WERI-Rb-1 (cell line): ENCODE measurements at regions not wholly inside any gene's neighbourhood (a gene's known extent, or its start where the extent isn't known, plus 50 kb on each side); places are given as distances from the start of the nearest gene placed in this dataset.

Experiments
- DNase-seq: peaks from one replicate; pipeline ENCODE4 v3.0.0-alpha.2; 2020
- H3K27ac ChIP-seq: fragments of 250-450 bp; sonication (Bioruptor Pico); 2 replicates; pipeline ENCODE4 v1.5.1; 2020; ENCODE audit warnings: mild to moderate bottlenecking, moderate library complexity
- H3K27me3 ChIP-seq: fragments of 250-450 bp; sonication (Bioruptor Pico); 2 replicates; pipeline ENCODE4 v1.5.1; 2021; ENCODE audit warnings: mild to moderate bottlenecking, low read depth, moderate library complexity; ENCODE audit not compliant: insufficient read depth, severe bottlenecking
- H3K36me3 ChIP-seq: fragments of 250-450 bp; sonication (Bioruptor Pico); 2 replicates; pipeline ENCODE4 v1.5.1; 2020; ENCODE audit warnings: mild to moderate bottlenecking, moderate library complexity
- H3K4me3 ChIP-seq: 2 replicates; pipeline ENCODE4 v1.5.1; 2011; ENCODE audit warnings: low read depth, mild to moderate bottlenecking, control low read depth, low read length
- H3K9me3 ChIP-seq: fragments of 250-450 bp; sonication (Bioruptor Pico); 2 replicates; pipeline ENCODE4 v1.5.1; 2021; ENCODE audit warnings: mild to moderate bottlenecking, moderate library complexity; ENCODE audit not compliant: severe bottlenecking
- TF ChIP-seq, protein P1 (sequence below): IDR thresholded peaks from 2 replicates; pipeline ENCODE4 v1.5.1; 2011; ENCODE audit warnings: low read depth, mild to moderate bottlenecking, control low read depth, inconsistent platforms, low read length

DNA sequence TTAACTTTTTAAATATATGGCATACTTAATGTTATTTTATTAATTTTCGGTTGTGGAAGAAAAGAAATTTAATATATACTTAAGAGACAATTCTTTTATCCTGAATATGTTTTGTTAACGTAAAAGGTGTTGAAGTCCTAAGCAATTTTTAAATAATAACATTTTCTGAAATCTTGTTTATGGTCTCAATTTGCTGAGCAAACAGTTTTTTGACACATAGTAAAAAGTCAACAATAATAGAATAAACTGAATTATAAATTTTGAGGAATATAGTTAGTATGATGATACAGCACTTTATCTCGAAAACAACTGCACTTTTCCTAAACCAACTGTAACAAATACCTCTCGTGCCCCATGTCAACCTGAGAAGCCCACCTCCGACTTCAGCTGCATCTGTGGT is 229.8 kb upstream of the TARS1 start:
- H3K4me3 ChIP-seq = no peak overlapping the region
- TF ChIP-seq, protein P1, sequence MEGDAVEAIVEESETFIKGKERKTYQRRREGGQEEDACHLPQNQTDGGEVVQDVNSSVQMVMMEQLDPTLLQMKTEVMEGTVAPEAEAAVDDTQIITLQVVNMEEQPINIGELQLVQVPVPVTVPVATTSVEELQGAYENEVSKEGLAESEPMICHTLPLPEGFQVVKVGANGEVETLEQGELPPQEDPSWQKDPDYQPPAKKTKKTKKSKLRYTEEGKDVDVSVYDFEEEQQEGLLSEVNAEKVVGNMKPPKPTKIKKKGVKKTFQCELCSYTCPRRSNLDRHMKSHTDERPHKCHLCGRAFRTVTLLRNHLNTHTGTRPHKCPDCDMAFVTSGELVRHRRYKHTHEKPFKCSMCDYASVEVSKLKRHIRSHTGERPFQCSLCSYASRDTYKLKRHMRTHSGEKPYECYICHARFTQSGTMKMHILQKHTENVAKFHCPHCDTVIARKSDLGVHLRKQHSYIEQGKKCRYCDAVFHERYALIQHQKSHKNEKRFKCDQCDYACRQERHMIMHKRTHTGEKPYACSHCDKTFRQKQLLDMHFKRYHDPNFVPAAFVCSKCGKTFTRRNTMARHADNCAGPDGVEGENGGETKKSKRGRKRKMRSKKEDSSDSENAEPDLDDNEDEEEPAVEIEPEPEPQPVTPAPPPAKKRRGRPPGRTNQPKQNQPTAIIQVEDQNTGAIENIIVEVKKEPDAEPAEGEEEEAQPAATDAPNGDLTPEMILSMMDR = no peak
- H3K27ac ChIP-seq = no peak overlapping the region
- no peak for DNase-seq
- H3K36me3 ChIP-seq = no peaks in the 10 kb centered on the region
- peaks cover 2% of the 10 kb centered on the region for H3K9me3 ChIP-seq
- H3K27me3 ChIP-seq = peaks cover 82% of the 10 kb centered on the region

DNA sequence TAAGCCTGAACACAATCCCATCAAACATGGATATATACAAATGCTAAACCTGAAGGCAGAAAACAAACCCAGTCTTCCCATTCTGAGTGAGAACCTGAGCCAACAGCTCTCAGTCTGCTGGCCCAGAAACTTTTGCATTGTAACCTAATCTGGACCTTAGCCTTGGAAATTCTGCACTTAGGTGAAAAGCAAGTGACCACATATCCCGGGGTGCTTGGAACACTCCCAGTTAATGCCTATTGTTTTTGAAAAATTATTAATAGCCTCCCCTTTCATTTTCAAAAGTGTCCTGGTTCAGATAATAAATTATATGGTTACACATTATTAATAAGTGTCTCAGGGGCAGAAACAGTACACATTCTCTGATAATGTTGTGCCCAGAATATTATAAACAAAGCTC is 228.3 kb upstream of the TARS1 start:
- TF ChIP-seq, protein P1 = no peak

DNA sequence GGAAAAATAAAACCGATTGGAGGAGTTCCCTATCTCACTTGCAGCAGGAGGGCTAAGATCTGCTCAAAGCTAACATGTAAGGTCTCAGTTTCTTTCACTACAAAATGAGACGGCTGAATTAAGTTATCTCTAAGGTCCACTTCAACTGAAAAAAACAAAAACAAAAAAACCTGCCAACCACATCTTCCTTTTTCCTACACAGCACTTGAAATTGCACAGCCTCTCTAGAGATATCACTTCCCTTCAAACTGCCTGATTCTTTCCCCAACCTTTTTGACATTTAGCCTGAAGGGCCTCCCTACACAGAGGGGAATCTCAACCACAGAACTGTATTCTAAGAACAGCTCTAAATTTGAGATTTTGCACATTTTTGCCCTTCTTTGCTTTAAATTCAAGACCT is 227.9 kb upstream of the TARS1 start:
- no peak overlapping the region for H3K27ac ChIP-seq
- DNase-seq = no peak
- TF ChIP-seq, protein P1 = no peak
- H3K27me3 ChIP-seq = peaks cover 78% of the 10 kb centered on the region
- no peaks in the 10 kb centered on the region for H3K36me3 ChIP-seq
- H3K4me3 ChIP-seq = no peak overlapping the region
- H3K9me3 ChIP-seq = peaks cover 1% of the 10 kb centered on the region

More for the DNA sequence above, 228.3 kb upstream of the TARS1 start:
- Histone ChIP-seq H3K27ac (no peak overlapping the region), H3K36me3 (no peaks in the 10 kb centered on the region), H3K27me3 (peaks cover 80% of the 10 kb centered on the region), H3K4me3 (no peak overlapping the region), H3K9me3 (peaks cover 2% of the 10 kb centered on the region)
- DNase-seq = no peak

DNA sequence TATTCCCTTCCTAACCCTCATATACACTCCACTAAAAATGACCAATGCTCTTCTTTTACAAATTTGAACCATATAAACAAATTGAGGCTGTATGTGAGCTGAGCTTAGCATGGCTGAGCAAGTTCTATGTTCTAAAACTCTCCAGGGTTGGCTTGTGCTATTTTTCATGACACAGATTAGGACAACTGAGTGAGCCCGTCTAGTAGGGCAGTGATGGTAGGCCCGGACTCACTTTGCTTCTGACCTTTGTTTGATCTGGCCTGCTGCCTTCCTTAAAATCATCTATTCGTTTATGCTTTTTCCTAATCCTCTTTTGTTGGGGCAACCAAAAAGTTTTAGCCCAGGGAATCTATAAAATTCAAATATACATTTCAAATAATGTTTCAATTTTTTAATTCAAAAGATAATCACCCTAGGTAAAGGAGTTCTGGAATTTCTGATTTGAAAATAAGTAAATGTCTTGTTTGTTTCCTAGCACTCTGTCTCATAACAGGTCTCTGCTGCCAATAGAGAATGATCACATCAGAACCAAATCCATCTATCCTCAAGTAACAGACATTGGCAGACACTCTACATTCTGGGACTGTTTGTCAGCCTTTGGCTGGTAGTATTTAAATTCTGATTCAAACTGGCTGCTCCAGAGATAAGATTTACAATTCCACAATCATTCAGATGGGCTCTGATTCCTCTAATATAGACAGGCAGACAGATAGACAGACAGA is 217.0 kb upstream of the TARS1 start:
- H3K27me3 ChIP-seq = peaks cover 63% of the 10 kb centered on the region
- no peak overlapping the region for H3K4me3 ChIP-seq
- H3K36me3 ChIP-seq = no peaks in the 10 kb centered on the region
- TF ChIP-seq, protein P1 = no peak
- no peak overlapping the region for H3K27ac ChIP-seq
- no peak for DNase-seq
- H3K9me3 ChIP-seq = no peaks in the 10 kb centered on the region

DNA sequence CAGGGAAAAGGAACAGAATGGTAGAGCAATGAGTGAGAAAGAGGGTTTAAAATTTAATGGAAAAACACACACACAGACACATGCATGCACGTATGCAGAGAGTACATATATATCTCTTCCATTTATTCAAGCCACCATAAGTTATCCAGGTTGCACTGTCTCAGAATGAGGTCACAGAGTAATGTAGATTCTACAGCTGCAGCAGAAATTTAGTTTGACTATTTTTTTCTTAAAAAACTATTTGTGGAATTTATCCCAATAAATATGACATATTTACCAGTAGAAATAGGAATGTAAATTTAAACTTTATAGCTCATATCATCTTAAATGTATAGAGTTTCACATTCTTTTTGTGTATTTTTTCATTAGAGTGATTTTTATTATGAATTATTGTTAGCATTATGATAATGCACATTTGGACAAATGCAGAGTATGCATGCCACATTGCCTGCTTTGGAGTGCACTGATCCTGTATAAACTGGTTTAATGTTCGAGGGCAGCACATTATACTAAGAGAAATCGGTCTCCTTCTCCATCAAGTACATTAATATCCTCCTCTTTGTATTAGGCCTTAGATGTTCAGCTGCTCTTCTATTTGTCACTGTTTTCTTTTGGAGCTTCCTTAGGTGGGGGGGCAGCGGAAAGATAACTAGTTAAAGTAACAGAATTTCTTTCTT is 216.3 kb upstream of the TARS1 start:
- Histone ChIP-seq H3K27ac (no peak overlapping the region), H3K27me3 (peaks cover 59% of the 10 kb centered on the region), H3K36me3 (no peaks in the 10 kb centered on the region), H3K4me3 (no peak overlapping the region), H3K9me3 (no peaks in the 10 kb centered on the region)
- TF ChIP-seq, protein P1 = no peak
- DNase-seq = no peak
